ENCODE measurements at regions not wholly inside any gene's neighbourhood (a gene's known extent, or its start where the extent isn't known, plus 50 kb on each side); places are given as distances from the start of the nearest gene placed in this dataset.

DNA sequence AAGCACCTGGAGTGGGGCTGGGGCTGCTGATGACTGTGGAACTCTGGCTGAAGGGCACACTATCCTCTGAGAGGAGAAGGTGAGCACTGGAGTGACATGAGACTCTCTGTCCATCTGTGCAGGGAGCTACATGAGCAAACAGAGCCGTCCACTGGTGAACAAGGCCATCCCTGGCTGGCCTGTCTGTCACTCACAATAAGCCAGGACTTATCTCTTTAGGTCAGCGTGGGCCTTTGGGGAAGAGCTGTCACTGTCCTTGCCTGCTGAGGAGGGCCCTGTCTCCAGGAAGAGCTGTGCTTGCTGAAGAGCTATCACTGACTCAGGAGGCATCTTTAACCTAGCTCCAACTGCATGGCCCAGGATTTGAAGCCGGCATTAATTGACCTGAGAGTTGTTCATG lies 82.1 kb downstream of the FOXD2 start:
- TF ChIP-seq GATA3 (IDR thresholded peaks at IDR 0.05; ENCODE audit: low read depth, low read length) (no peak), GATA2 (IDR thresholded peaks at IDR 0.05; ENCODE audit: low read depth, low read length) (no peak)

Data from SH-SY5Y (cell line).